CD14-positive monocyte (primary cell): ENCODE measurements at regions not wholly inside any gene's neighbourhood (a gene's known extent, or its start where the extent isn't known, plus 50 kb on each side); places are given as distances from the start of the nearest gene placed in this dataset.

ENCODE experiments used
- DNase-seq, 3 donors: peaks; one replicate each; pipeline ENCODE4 v3.0.0-alpha.2; 2011 to 2022
- H2AFZ ChIP-seq: 2 replicates; pipeline ENCODE4 v1.6.0; 2012; ENCODE audit warnings: mild to moderate bottlenecking, low read depth, low read length, inconsistent platforms; ENCODE audit not compliant: insufficient read depth, poor library complexity, severe bottlenecking
- H3K27ac ChIP-seq, 2 donors: 1 replicate in 1 of 2; 2 replicates in 1 of 2; pipeline ENCODE4 v1.5.1; 2012 to 2013; ENCODE audit warnings: low read length in 2 of 2, control low read depth in 1 of 2, inconsistent platforms in 1 of 2, low read depth in 1 of 2, mild to moderate bottlenecking in 1 of 2
- H3K27me3 ChIP-seq, 2 donors: one replicate each; pipeline versions ENCODE4 v1.6.0 to v1.6.1; 2011 to 2013; ENCODE audit warnings: low read length in 2 of 2; ENCODE audit not compliant: control insufficient read depth in 2 of 2, insufficient read depth in 2 of 2
- H3K36me3 ChIP-seq, 2 donors: replicated peaks in 1 of 2; 1 replicate in 1 of 2; 2 replicates in 1 of 2; pipeline versions ENCODE4 v1.5.1 to v1.6.1; 2012 to 2013; ENCODE audit warnings: low read length in 2 of 2, control low read depth in 1 of 2, inconsistent platforms in 1 of 2, mild to moderate bottlenecking in 1 of 2; ENCODE audit not compliant: insufficient read depth in 2 of 2, control insufficient read depth in 1 of 2
- H3K4me1 ChIP-seq, 2 donors: 1 replicate in 1 of 2; 2 replicates in 1 of 2; pipeline versions ENCODE4 v1.5.1 to v1.6.1; 2012 to 2013; ENCODE audit warnings: low read length in 2 of 2, control low read depth in 1 of 2, inconsistent platforms in 1 of 2, mild to moderate bottlenecking in 1 of 2, moderate library complexity in 1 of 2; ENCODE audit not compliant: insufficient read depth in 2 of 2, control insufficient read depth in 1 of 2
- H3K4me2 ChIP-seq: replicated peaks from 2 replicates; pipeline ENCODE3; 2012; ENCODE audit warnings: low read length, moderate library complexity, mild to moderate bottlenecking; ENCODE audit not compliant: poor library complexity, severe bottlenecking; ENCODE audit errors: extremely low read depth
- H3K4me3 ChIP-seq, 3 experiments: fragments of 200-600 bp in 1 of 3; sonication (generic) in 1 of 3; replicated peaks in 1 of 3; 1 replicate in 2 of 3; 2 replicates in 1 of 3; pipeline ENCODE4 v1.5.1; 2011 to 2013; ENCODE audit warnings: low read length in 3 of 3, mild to moderate bottlenecking in 3 of 3, control low read depth in 2 of 3, low read depth in 2 of 3, inconsistent platforms in 1 of 3, moderate library complexity in 1 of 3
- H3K79me2 ChIP-seq: 2 replicates; pipeline ENCODE4 v1.6.0; 2012; ENCODE audit warnings: mild to moderate bottlenecking, control low read depth, inconsistent platforms, low read length, moderate library complexity; ENCODE audit not compliant: insufficient read depth
- H3K9ac ChIP-seq: 2 replicates; pipeline ENCODE4 v1.6.0; 2017; ENCODE audit warnings: low read length, mild to moderate bottlenecking; ENCODE audit not compliant: insufficient read depth, poor library complexity, severe bottlenecking
- H3K9me3 ChIP-seq, 2 donors: replicated peaks in 1 of 2; 1 replicate in 1 of 2; 2 replicates in 1 of 2; pipeline versions ENCODE4 v1.5.1 to v1.6.1; 2012 to 2013; ENCODE audit warnings: low read length in 2 of 2, control low read depth in 1 of 2; ENCODE audit not compliant: control insufficient read depth in 1 of 2, insufficient read depth in 1 of 2
- H4K20me1 ChIP-seq: 2 replicates; pipeline ENCODE4 v1.6.0; 2012; ENCODE audit warnings: mild to moderate bottlenecking, low read length, control low read depth, moderate library complexity; ENCODE audit not compliant: insufficient read depth
- H3K27ac Mint-ChIP-seq, 7 donors: one replicate each; pipeline ENCODE4 v1.8.0; 2020; ENCODE audit warnings: mild to moderate bottlenecking in 7 of 7, mixed read lengths in 7 of 7, moderate library complexity in 6 of 7, inconsistent platforms in 2 of 7
- H3K27me3 Mint-ChIP-seq, 3 donors: one replicate each; pipeline ENCODE4 v1.8.0; 2021 to 2022; ENCODE audit warnings: low read depth in 3 of 3, mild to moderate bottlenecking in 3 of 3, mixed read lengths in 3 of 3, moderate library complexity in 3 of 3, inconsistent platforms in 1 of 3
- H3K36me3 Mint-ChIP-seq, 2 donors: one replicate each; pipeline ENCODE4 v1.8.0; 2020; ENCODE audit warnings: mixed read lengths in 2 of 2, inconsistent platforms in 1 of 2, mild to moderate bottlenecking in 1 of 2
- H3K4me1 Mint-ChIP-seq: one replicate; pipeline ENCODE4 v1.8.0; 2020; ENCODE audit warnings: mild to moderate bottlenecking, mixed read lengths
- H3K4me3 Mint-ChIP-seq, 2 donors: one replicate each; pipeline ENCODE4 v1.8.0; 2020; ENCODE audit warnings: mild to moderate bottlenecking in 2 of 2, mixed read lengths in 2 of 2, moderate library complexity in 1 of 2
- H3K9me3 Mint-ChIP-seq, 7 donors: one replicate each; pipeline ENCODE4 v1.8.0; 2020 to 2022; ENCODE audit warnings: mixed read lengths in 7 of 7, mild to moderate bottlenecking in 6 of 7, moderate library complexity in 6 of 7, inconsistent platforms in 2 of 7
- WGBS: methylation state at CpG from one replicate; pipeline ENCODE4 v1.1.5; 2013; ENCODE audit warnings: missing lambda C conversion rate; ENCODE audit not compliant: insufficient coverage; 5-methylcytosine and 5-hydroxymethylcytosine counted together
- intact Hi-C, 2 donors: fragments of 100-400 bp; cut with micrococcal nuclease; formaldehyde crosslinking; loops; one replicate each; pipeline versions ENCODE4 v1.15.0 to v1.15.1; 2023
- TF ChIP-seq, protein P1 (sequence below): fragments of 200-600 bp; IDR thresholded peaks from one replicate; pipeline ENCODE4 v1.8.0; 2022; ENCODE audit warnings: antibody characterized with exemption, mild to moderate bottlenecking

DNA sequence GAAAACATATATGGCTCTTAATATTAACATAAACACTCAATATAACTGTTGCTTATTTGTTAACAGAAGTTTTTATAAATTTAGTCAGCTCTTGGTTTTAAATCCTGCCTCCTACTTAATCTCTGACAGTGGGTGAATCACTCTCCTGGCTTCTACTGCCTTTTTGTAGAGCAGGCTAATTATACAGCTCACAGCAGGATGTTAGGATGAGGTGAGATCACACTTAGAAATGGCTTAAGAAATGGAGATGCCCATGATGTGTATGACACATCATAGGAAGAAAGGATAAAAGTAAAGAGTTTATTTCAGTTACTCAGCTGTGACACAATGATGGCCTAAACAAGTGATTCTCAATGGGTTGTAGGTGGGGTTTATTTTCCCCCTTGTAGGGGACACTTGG lies 345.6 kb downstream of the SPRY2 start:
- no peaks in the 10 kb centered on the region for H3K36me3 Mint-ChIP-seq
- Histone ChIP-seq H3K4me1 (no peaks in the 10 kb centered on the region), H3K9me3 (no peaks in the 10 kb centered on the region), H3K79me2 (no peaks in the 10 kb centered on the region), H3K9ac (no peak overlapping the region), H2AFZ (no peak overlapping the region), H3K4me3 (no peak overlapping the region), H3K4me2 (no peak overlapping the region), H3K27me3 (no peaks in the 10 kb centered on the region), H3K36me3 (no peaks in the 10 kb centered on the region), H3K27ac (no peak overlapping the region), H4K20me1 (no peaks in the 10 kb centered on the region)
- no peaks in the 10 kb centered on the region for H3K4me1 Mint-ChIP-seq
- peak in 1 of 3 donors; percentile 4 for DNase-seq
- intact Hi-C loops, result no loop called here
- H3K27me3 Mint-ChIP-seq, result peaks cover 0 to 1% (median 0%) of the 10 kb centered on the region in 3 donors
- peaks cover 0 to 3% (median 0%) of the 10 kb centered on the region in 7 donors for H3K9me3 Mint-ChIP-seq
- TF ChIP-seq, protein P1, sequence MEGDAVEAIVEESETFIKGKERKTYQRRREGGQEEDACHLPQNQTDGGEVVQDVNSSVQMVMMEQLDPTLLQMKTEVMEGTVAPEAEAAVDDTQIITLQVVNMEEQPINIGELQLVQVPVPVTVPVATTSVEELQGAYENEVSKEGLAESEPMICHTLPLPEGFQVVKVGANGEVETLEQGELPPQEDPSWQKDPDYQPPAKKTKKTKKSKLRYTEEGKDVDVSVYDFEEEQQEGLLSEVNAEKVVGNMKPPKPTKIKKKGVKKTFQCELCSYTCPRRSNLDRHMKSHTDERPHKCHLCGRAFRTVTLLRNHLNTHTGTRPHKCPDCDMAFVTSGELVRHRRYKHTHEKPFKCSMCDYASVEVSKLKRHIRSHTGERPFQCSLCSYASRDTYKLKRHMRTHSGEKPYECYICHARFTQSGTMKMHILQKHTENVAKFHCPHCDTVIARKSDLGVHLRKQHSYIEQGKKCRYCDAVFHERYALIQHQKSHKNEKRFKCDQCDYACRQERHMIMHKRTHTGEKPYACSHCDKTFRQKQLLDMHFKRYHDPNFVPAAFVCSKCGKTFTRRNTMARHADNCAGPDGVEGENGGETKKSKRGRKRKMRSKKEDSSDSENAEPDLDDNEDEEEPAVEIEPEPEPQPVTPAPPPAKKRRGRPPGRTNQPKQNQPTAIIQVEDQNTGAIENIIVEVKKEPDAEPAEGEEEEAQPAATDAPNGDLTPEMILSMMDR, result no peak
- H3K27ac Mint-ChIP-seq, result no peak overlapping the region
- no peak overlapping the region for H3K4me3 Mint-ChIP-seq

DNA sequence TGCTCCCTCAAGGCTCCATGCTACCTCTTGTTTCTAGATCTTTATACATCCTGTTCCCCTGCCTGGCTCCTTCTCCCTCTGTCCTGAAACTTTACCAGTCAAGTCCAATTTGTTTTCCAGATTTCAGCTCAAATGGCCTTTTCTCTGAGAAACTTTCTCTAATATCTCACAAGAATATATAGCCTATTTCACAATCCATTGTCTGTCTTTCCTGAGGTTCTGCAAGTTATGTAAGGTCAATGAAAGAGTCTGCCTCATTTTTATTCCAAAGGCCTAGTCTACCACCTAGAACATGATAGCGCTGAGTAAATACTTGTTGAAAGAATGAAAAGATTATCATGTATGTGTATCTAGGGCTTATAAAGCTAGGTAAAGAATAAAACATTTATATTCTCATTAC lies 348.8 kb downstream of the SPRY2 start:
- intact Hi-C loops, result no loop called here
- no peaks in the 10 kb centered on the region for H4K20me1 ChIP-seq
- no peak for DNase-seq
- H3K4me2 ChIP-seq, result no peak overlapping the region
- H3K4me1 ChIP-seq, result no peaks in the 10 kb centered on the region
- Mint-ChIP-seq H3K4me1 (no peaks in the 10 kb centered on the region), H3K4me3 (no peak overlapping the region), H3K9me3 (peaks cover 0 to 5% (median 0%) of the 10 kb centered on the region in 7 donors), H3K27me3 (peaks cover 0 to 1% (median 1%) of the 10 kb centered on the region in 3 donors), H3K27ac (no peak overlapping the region), H3K36me3 (no peaks in the 10 kb centered on the region)
- H3K27me3 ChIP-seq, result no peaks in the 10 kb centered on the region
- no peak overlapping the region for H2AFZ ChIP-seq
- no CpG with 5 or more reads among the region's 1 CpG for WGBS
- no peaks in the 10 kb centered on the region for H3K79me2 ChIP-seq
- no peak overlapping the region for H3K4me3 ChIP-seq
- TF ChIP-seq, protein P1, result no peak
- H3K36me3 ChIP-seq, result no peaks in the 10 kb centered on the region
- H3K27ac ChIP-seq, result no peak overlapping the region
- no peaks in the 10 kb centered on the region for H3K9me3 ChIP-seq
- no peak overlapping the region for H3K9ac ChIP-seq
